ENCODE measurements at regions not wholly inside any gene's neighbourhood (a gene's known extent, or its start where the extent isn't known, plus 50 kb on each side); places are given as distances from the start of the nearest gene placed in this dataset.

GRCh38 chr1:72780212-72780611, 497.9 kb upstream of the NEGR1 start:
- no peaks in the 10 kb centered on the region for H3K27me3 ChIP-seq
- TF ChIP-seq CTCF (IDR thresholded peaks at IDR 0.05) (no peak), POLR2A (IDR thresholded peaks at IDR 0.05) (no peak)
- no peaks in the 10 kb centered on the region for H3K4me1 ChIP-seq (replicated peaks in 1 of 2)
- H3K36me3 ChIP-seq (replicated peaks in 1 of 2), result no peaks in the 10 kb centered on the region
- intact Hi-C loops (cut with DNase I), result no loop called here
- H3K4me3 ChIP-seq, result no peak overlapping the region
- H3K27ac ChIP-seq, result no peak overlapping the region
- no peaks in the 10 kb centered on the region for H3K9me3 ChIP-seq (replicated peaks in 1 of 3)
- DNase-seq, result no peak
- 92 to 100% (median 96%) methylated on average over 1 of the region's 1 CpG for WGBS, 4 donors

GRCh38 chr1:72777918-72778317, 495.6 kb upstream of the NEGR1 start:
- no peak overlapping the region for H3K27ac ChIP-seq
- H3K4me3 ChIP-seq, result no peak overlapping the region
- TF ChIP-seq POLR2A (IDR thresholded peaks at IDR 0.05) (no peak), CTCF (IDR thresholded peaks at IDR 0.05) (no peak)
- no peak for DNase-seq
- H3K9me3 ChIP-seq (replicated peaks in 1 of 3), result no peaks in the 10 kb centered on the region
- no peaks in the 10 kb centered on the region for H3K4me1 ChIP-seq (replicated peaks in 1 of 2)
- no peaks in the 10 kb centered on the region for H3K27me3 ChIP-seq
- intact Hi-C loops (cut with DNase I), result no loop called here
- H3K36me3 ChIP-seq (replicated peaks in 1 of 2), result no peaks in the 10 kb centered on the region

GRCh38 chr1:72763481-72763880, 481.1 kb upstream of the NEGR1 start:
- Histone ChIP-seq H3K36me3 (replicated peaks in 1 of 2) (no peaks in the 10 kb centered on the region), H3K9me3 (replicated peaks in 1 of 3) (no peaks in the 10 kb centered on the region), H3K27me3 (no peaks in the 10 kb centered on the region), H3K27ac (no peak overlapping the region), H3K4me1 (replicated peaks in 1 of 2) (no peaks in the 10 kb centered on the region), H3K4me3 (no peak overlapping the region)
- no peak for DNase-seq
- intact Hi-C loops (cut with DNase I), result no loop called here
- TF ChIP-seq POLR2A (IDR thresholded peaks at IDR 0.05), result no peak
- TF ChIP-seq CTCF (IDR thresholded peaks at IDR 0.05), result no peak
- 70 to 72% (median 71%) methylated on average over 2 of the region's 2 CpGs for WGBS, 4 donors

GRCh38 chr1:72759486-72759885, 477.1 kb upstream of the NEGR1 start:
- no peaks in the 10 kb centered on the region for H3K27me3 ChIP-seq
- H3K4me1 ChIP-seq (replicated peaks in 1 of 2), result no peaks in the 10 kb centered on the region
- TF ChIP-seq POLR2A (IDR thresholded peaks at IDR 0.05), result no peak
- TF ChIP-seq CTCF (IDR thresholded peaks at IDR 0.05), result no peak
- intact Hi-C loops (cut with DNase I), result no loop called here
- H3K27ac ChIP-seq, result no peak overlapping the region
- H3K36me3 ChIP-seq (replicated peaks in 1 of 2), result no peaks in the 10 kb centered on the region
- 62 to 82% (median 76%) methylated on average over 3 of the region's 3 CpGs for WGBS, 4 donors
- no peaks in the 10 kb centered on the region for H3K9me3 ChIP-seq (replicated peaks in 1 of 3)
- no peak for DNase-seq
- H3K4me3 ChIP-seq, result no peak overlapping the region

Measured in adrenal gland (tissue), 9 donors.